H1 (cell line): ENCODE measurements at regions not wholly inside any gene's neighbourhood (a gene's known extent, or its start where the extent isn't known, plus 50 kb on each side); places are given as distances from the start of the nearest gene placed in this dataset.

Experiments
- CTCF ChIA-PET: fragments of 300-600 bp; sonication (Branson Sonifier 250); formaldehyde crosslinking; loops from one replicate; lab custom pipeline; 2021; ENCODE audit not compliant: partially characterized antibody; lab: Charles Lee
- POLR2A ChIA-PET: fragments of 300-600 bp; sonication (Branson Sonifier 250); formaldehyde crosslinking; loops from one replicate; lab custom pipeline; 2021; ENCODE audit warnings: inconsistent platforms; ENCODE audit not compliant: partially characterized antibody; lab: Charles Lee
- DNase-seq, 2 experiments: peaks; one replicate each; pipeline versions ENCODE4 v3.0.0 to v3.0.0-alpha.2; 2010 to 2022; ENCODE audit warnings: low spot score in 2 of 2, low read depth in 1 of 2, mixed read lengths in 1 of 2
- FAIRE-seq: peaks from 2 replicates; lab custom pipeline; 2011; peaks lifted over from hg19 to GRCh38; lab: Jason Lieb, UNC
- H2AFZ ChIP-seq: 2 replicates; pipeline ENCODE4 v1.8.1; 2012; ENCODE audit warnings: low read length, inconsistent platforms
- H2AK5ac ChIP-seq: 2 replicates; pipeline ENCODE4 v1.6.1; 2013; ENCODE audit warnings: low read depth, low read length
- H2BK120ac ChIP-seq: replicated peaks from 2 replicates; pipeline ENCODE3; 2013; ENCODE audit warnings: low read depth, low read length, inconsistent platforms
- H2BK12ac ChIP-seq: 2 replicates; pipeline ENCODE4 v1.6.1; 2013; ENCODE audit warnings: low read depth, low read length
- H2BK15ac ChIP-seq: 2 replicates; pipeline ENCODE4 v1.6.1; 2013; ENCODE audit warnings: low read length
- H2BK20ac ChIP-seq: 2 replicates; pipeline ENCODE4 v1.6.1; 2013; ENCODE audit warnings: low read length
- H2BK5ac ChIP-seq: 2 replicates; pipeline ENCODE4 v1.6.1; 2013; ENCODE audit warnings: low read depth, low read length
- H3K14ac ChIP-seq: 2 replicates; pipeline ENCODE4 v1.6.1; 2013; ENCODE audit warnings: inconsistent platforms; ENCODE audit not compliant: insufficient read length
- H3K18ac ChIP-seq: 2 replicates; pipeline ENCODE4 v1.6.1; 2013; ENCODE audit warnings: low read length; ENCODE audit errors: extremely low read depth
- H3K23ac ChIP-seq: 2 replicates; pipeline ENCODE4 v1.6.1; 2013; ENCODE audit warnings: inconsistent platforms; ENCODE audit not compliant: insufficient read length
- H3K23me2 ChIP-seq: 2 replicates; pipeline ENCODE4 v1.6.1; 2013; ENCODE audit warnings: low read depth, low read length
- H3K27ac ChIP-seq: 2 replicates; pipeline ENCODE4 v1.6.1; 2011; ENCODE audit warnings: low read depth, low read length, inconsistent platforms
- H3K27me3 ChIP-seq, 4 experiments: replicated peaks in 1 of 4; 1 replicate in 1 of 4; 2 replicates in 3 of 4; pipeline versions ENCODE4 v1.6.1 to v1.8.1; 2011 to 2013; ENCODE audit warnings: low read length in 3 of 4, mild to moderate bottlenecking in 3 of 4, inconsistent platforms in 2 of 4, mixed read lengths in 2 of 4, moderate library complexity in 1 of 4; ENCODE audit not compliant: control insufficient read depth in 3 of 4, insufficient read depth in 3 of 4; ENCODE audit errors: extremely low read depth in 1 of 4
- H3K36me3 ChIP-seq, 4 experiments: 2 replicates each; pipeline versions ENCODE4 v1.6.1 to v1.8.1; 2011 to 2013; ENCODE audit warnings: mild to moderate bottlenecking in 4 of 4, low read length in 3 of 4, moderate library complexity in 2 of 4, control low read depth in 1 of 4, inconsistent platforms in 1 of 4; ENCODE audit not compliant: insufficient read depth in 4 of 4, control insufficient read depth in 2 of 4
- H3K4ac ChIP-seq: replicated peaks from 2 replicates; pipeline ENCODE3; 2013; ENCODE audit warnings: low read length, low read depth, mixed read lengths, inconsistent platforms; ENCODE audit not compliant: insufficient read length
- H3K4me1 ChIP-seq, 4 experiments: replicated peaks in 1 of 4; 1 replicate in 1 of 4; 2 replicates in 3 of 4; pipeline versions ENCODE4 v1.6.1 to v1.8.1; 2011 to 2013; ENCODE audit warnings: low read length in 3 of 4, inconsistent platforms in 2 of 4, mixed read lengths in 1 of 4; ENCODE audit not compliant: insufficient read depth in 4 of 4, control insufficient read depth in 3 of 4
- H3K4me2 ChIP-seq, 2 experiments: 2 replicates each; pipeline versions ENCODE4 v1.6.1 to v1.8.1; 2011 to 2013; ENCODE audit warnings: low read depth in 2 of 2, low read length in 2 of 2, control low read depth in 1 of 2, inconsistent platforms in 1 of 2, mild to moderate bottlenecking in 1 of 2; ENCODE audit not compliant: insufficient read depth in 1 of 2
- H3K4me3 ChIP-seq, 4 experiments: fragments of 200-600, 300-600 bp in 1 of 4; sonication (generic), shearing (Covaris generic), sonication (Bioruptor Twin) in 1 of 4; 2 replicates each; pipeline versions ENCODE4 v1.5.1 to v1.8.1; 2011 to 2016; ENCODE audit warnings: low read length in 4 of 4, low read depth in 3 of 4, control low read depth in 2 of 4, inconsistent platforms in 2 of 4, mild to moderate bottlenecking in 2 of 4, mixed read lengths in 1 of 4, moderate library complexity in 1 of 4; ENCODE audit not compliant: insufficient read depth in 2 of 4; ENCODE audit errors: extremely low read depth in 1 of 4
- H3K56ac ChIP-seq: replicated peaks from 2 replicates; pipeline ENCODE3; 2013; ENCODE audit warnings: low read depth, mild to moderate bottlenecking, mixed read lengths, low read length, inconsistent platforms; ENCODE audit not compliant: insufficient read length
- H3K79me1 ChIP-seq: 2 replicates; pipeline ENCODE4 v1.6.1; 2013; ENCODE audit warnings: low read depth, low read length, control low read depth
- H3K79me2 ChIP-seq, 2 experiments: 2 replicates each; pipeline versions ENCODE4 v1.6.1 to v1.8.1; 2012 to 2013; ENCODE audit warnings: low read length in 2 of 2, mild to moderate bottlenecking in 2 of 2, inconsistent platforms in 1 of 2; ENCODE audit not compliant: insufficient read depth in 2 of 2, control insufficient read depth in 1 of 2
- H3K9ac ChIP-seq, 4 experiments: replicated peaks in 1 of 4; 1 replicate in 1 of 4; 2 replicates in 3 of 4; pipeline versions ENCODE4 v1.6.1 to v1.8.1; 2011 to 2013; ENCODE audit warnings: low read depth in 3 of 4, low read length in 3 of 4, control low read depth in 2 of 4, mild to moderate bottlenecking in 2 of 4, moderate library complexity in 2 of 4, inconsistent platforms in 1 of 4; ENCODE audit errors: extremely low read depth in 1 of 4
- H3K9me3 ChIP-seq, 2 experiments: 2 replicates each; pipeline versions ENCODE4 v1.6.1 to v1.8.1; 2012 to 2013; ENCODE audit warnings: mild to moderate bottlenecking in 2 of 2, moderate library complexity in 2 of 2, control low read depth in 1 of 2, inconsistent platforms in 1 of 2, low read depth in 1 of 2, low read length in 1 of 2, mixed read lengths in 1 of 2; ENCODE audit not compliant: insufficient read depth in 2 of 2
- H4K20me1 ChIP-seq, 2 experiments: replicated peaks in 1 of 2; 2 replicates each; pipeline versions ENCODE3 to v1.8.1; 2011 to 2013; ENCODE audit warnings: inconsistent platforms in 2 of 2, low read length in 2 of 2, mild to moderate bottlenecking in 1 of 2; ENCODE audit not compliant: insufficient read depth in 2 of 2, control insufficient read depth in 1 of 2
- H4K5ac ChIP-seq: 2 replicates; pipeline ENCODE4 v1.6.1; 2013; ENCODE audit warnings: low read length, low read depth, mixed read lengths, inconsistent platforms; ENCODE audit not compliant: insufficient read length
- H4K8ac ChIP-seq: 2 replicates; pipeline ENCODE4 v1.8.0; 2013; ENCODE audit warnings: mild to moderate bottlenecking, moderate library complexity, low read length, inconsistent platforms; ENCODE audit not compliant: insufficient read depth; ENCODE audit errors: extremely low read depth
- H4K91ac ChIP-seq: replicated peaks from 2 replicates; pipeline ENCODE3; 2013; ENCODE audit warnings: low read length, mixed read lengths, inconsistent platforms; ENCODE audit not compliant: insufficient read length
- BACH1 ChIP-seq: IDR thresholded peaks from 2 replicates; pipeline ENCODE4 v1.6.1; 2012; ENCODE audit warnings: low read length, improper control_type of control experiment
- CBX5 ChIP-seq: fragments of 300-800, 300-1000 bp; sonication (generic); IDR thresholded peaks from 2 replicates; pipeline ENCODE4 v1.7.1; 2016; ENCODE audit warnings: antibody characterized with exemption, low read length, low read depth
- CREB1 ChIP-seq: IDR thresholded peaks from 2 replicates; pipeline ENCODE4 v1.6.1; 2012; ENCODE audit warnings: inconsistent platforms
- JUND ChIP-seq: IDR thresholded peaks from 2 replicates; pipeline ENCODE4 v1.6.1; 2011; ENCODE audit warnings: mild to moderate bottlenecking, improper control_type of control experiment, low read length
- SIN3A ChIP-seq, 2 experiments: IDR thresholded peaks in 1 of 2; conservative IDR thresholded peaks in 1 of 2; 2 replicates each; pipeline ENCODE4 v1.6.1; 2011 to 2012; ENCODE audit warnings: low read length in 2 of 2, improper control_type of control experiment in 1 of 2, low read depth in 1 of 2, mild to moderate bottlenecking in 1 of 2
- SIRT6 ChIP-seq: IDR thresholded peaks from one replicate; pipeline ENCODE4 v1.7.1; 2012; ENCODE audit warnings: low read length, inconsistent platforms
- SUZ12 ChIP-seq: fragments of 200-600 bp; sonication (generic); IDR thresholded peaks from 2 replicates; pipeline ENCODE4 v1.6.1; 2012; ENCODE audit warnings: mild to moderate bottlenecking, inconsistent platforms, low read length, moderate library complexity, mixed read lengths
- TBP ChIP-seq: IDR thresholded peaks from 2 replicates; pipeline ENCODE4 v1.6.1; 2011; ENCODE audit warnings: low read depth, low read length, improper control_type of control experiment
- WGBS, 2 experiments: shearing (Covaris generic) in 1 of 2; methylation state at CpG; one replicate each; pipeline versions ENCODE4 v1.1.6 to v1.1.7; 2013 to 2015; ENCODE audit warnings: low lambda C conversion rate in 2 of 2, mixed read lengths in 2 of 2, inconsistent platforms in 1 of 2, low coverage in 1 of 2, missing lambda C conversion rate in 1 of 2; ENCODE audit not compliant: insufficient replicate concordance in 2 of 2, insufficient coverage in 1 of 2, insufficient read length in 1 of 2; ENCODE audit errors: extremely low coverage in 1 of 2, missing lambda C conversion rate in 1 of 2; 5-methylcytosine and 5-hydroxymethylcytosine counted together

GRCh38 chr12:98352835-98353234 lies 162.6 kb upstream of the TMPO start:
- H3K27me3 ChIP-seq = no peaks in the 10 kb centered on the region
- no peak overlapping the region for H2BK120ac ChIP-seq
- H3K23me2 ChIP-seq = no peaks in the 10 kb centered on the region
- H3K9me3 ChIP-seq = no peaks in the 10 kb centered on the region
- H4K91ac ChIP-seq = no peak overlapping the region
- H3K23ac ChIP-seq = no peak overlapping the region
- 90% methylated on average over 3 of the region's 3 CpGs; no CpG with 5 or more reads in 1 of the 2 experiments for WGBS, 2 experiments
- DNase-seq (no peak), FAIRE-seq (no peak)
- TF ChIP-seq TBP (no peak), CREB1 (no peak), SIN3A (conservative IDR thresholded peaks at IDR 0.05 in 1 of 2, IDR thresholded peaks at IDR 0.05 in 1 of 2; ENCODE audit: low read depth in 1 of 2, low read length in 2 of 2) (no peak), JUND (no peak), BACH1 (no peak), SUZ12 (no peak), SIRT6 (no peak), CBX5 (no peak)
- no peak overlapping the region for H3K4me2 ChIP-seq
- no peaks in the 10 kb centered on the region for H3K79me1 ChIP-seq
- H3K18ac ChIP-seq = no peak overlapping the region
- CTCF ChIA-PET = interaction anchor here (1.1 kb wide), 1 partner anchor 22 kb away, joined by 3 read pairs; no protein-coding TSS in a partner anchor
- no peak overlapping the region for H4K5ac ChIP-seq
- H2BK20ac ChIP-seq = no peak overlapping the region
- H3K4ac ChIP-seq = no peak overlapping the region
- no peaks in the 10 kb centered on the region for H3K4me1 ChIP-seq
- no peak overlapping the region for H4K8ac ChIP-seq
- no peak overlapping the region for H2BK5ac ChIP-seq
- H3K27ac ChIP-seq = no peak overlapping the region
- H2AFZ ChIP-seq = no peak overlapping the region
- no peaks in the 10 kb centered on the region for H3K36me3 ChIP-seq
- H2BK15ac ChIP-seq = no peak overlapping the region
- no peak overlapping the region for H2BK12ac ChIP-seq
- H3K14ac ChIP-seq = no peak overlapping the region
- no peak overlapping the region for H2AK5ac ChIP-seq
- no peak overlapping the region for H3K9ac ChIP-seq
- H4K20me1 ChIP-seq = no peaks in the 10 kb centered on the region
- POLR2A ChIA-PET = no interaction called here
- no peak overlapping the region for H3K4me3 ChIP-seq
- no peak overlapping the region for H3K56ac ChIP-seq
- no peaks in the 10 kb centered on the region for H3K79me2 ChIP-seq
